CD4-positive, alpha-beta T cell treated with Interleukin-6 for 4 hours (primary cell): ENCODE measurements at regions not wholly inside any gene's neighbourhood (a gene's known extent, or its start where the extent isn't known, plus 50 kb on each side); places are given as distances from the start of the nearest gene placed in this dataset.

Experiments
- DNase-seq: peaks from one replicate; pipeline ENCODE4 v3.0.0-alpha.2; 2020; ENCODE audit warnings: mixed read lengths

- no peak for DNase-seq
Observed at GRCh38 chr1:209503196-209503595, 80.3 kb upstream of the CAMK1G start.

DNA sequence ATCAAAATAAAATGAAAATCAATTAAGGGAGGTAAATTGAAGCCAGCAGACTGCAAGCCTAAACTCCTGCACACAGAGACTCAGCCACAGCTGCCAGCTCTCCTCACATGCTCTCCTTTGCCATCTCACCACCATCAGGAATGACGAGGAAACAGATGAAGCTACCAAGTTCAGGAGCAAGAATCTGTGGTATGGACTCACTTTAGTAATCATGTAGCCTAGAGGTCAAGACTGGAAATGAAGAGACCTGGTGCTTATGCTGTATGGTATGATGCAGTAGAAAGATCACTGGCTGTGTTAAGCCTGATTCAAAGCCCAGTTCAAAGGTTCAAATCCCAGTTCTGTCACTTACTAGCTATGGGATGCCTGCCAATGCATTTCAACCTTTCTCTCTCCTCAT, 78.9 kb upstream of the CAMK1G start:
- no peak for DNase-seq

- no peak for DNase-seq
Observed at GRCh38 chr1:209505044-209505443, 78.5 kb upstream of the CAMK1G start.

DNA sequence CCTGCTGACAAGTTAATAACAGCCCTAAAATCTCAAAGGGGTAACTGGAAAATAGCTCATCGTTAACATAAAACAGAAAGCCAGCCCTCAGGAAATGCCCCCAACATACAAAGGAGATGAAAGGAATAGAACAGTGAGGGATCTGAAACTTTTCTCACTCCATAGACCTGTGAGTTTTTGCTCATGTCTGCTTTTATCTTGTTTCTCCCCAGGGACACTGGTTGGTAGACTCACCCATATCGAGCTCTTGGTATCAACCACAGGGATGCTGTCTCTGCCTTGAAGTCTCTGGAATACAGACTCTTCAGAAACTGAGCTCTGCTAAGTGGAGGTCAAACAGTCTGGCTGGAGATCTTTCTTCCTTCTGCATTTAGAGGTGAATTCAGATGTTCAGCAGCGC, 77.4 kb upstream of the CAMK1G start:
- no peak for DNase-seq

- DNase-seq, result no peak
Observed at GRCh38 chr1:209509039-209509438, 74.5 kb upstream of the CAMK1G start.

- no peak for DNase-seq
Observed at GRCh38 chr1:209510063-209510462, 73.5 kb upstream of the CAMK1G start.

DNA sequence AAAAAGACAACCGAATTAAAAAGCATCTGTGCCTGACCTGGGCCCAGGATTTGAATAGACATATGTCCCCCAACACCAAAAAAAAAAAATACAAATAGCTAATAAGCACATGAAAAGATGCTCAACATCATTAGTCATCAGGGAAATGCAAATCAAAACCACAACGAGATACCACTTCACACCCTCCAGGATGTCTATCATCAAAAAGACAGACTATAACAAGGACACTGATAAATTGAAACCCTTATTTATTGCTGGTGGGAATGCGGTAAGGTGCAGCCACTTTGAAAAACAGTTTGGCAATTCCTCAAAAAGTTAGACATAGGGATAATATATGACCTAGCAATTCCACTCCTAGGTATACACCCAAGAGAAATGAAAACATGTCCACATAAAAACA, 72.3 kb upstream of the CAMK1G start:
- DNase-seq, result no peak

DNA sequence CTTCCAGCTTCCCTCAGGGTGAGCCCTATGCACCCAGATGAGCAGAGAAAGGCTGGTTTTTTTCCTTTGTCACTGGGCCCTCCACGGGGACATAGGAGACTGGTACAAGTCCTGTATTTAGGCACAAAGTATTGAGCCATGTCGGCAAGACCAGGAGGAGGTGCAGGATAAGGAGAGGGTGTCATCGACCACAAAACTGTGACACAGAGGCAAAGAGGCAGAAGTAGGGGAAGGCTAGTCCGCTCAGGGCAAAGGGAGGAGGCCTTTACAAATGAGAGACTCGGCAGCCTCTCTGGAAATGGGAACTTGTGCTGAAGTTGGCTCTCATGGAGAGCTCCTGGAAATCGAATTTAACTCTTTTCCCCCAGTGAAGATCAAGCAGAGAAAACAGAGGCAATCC, 70.7 kb upstream of the CAMK1G start:
- no peak for DNase-seq

- no peak for DNase-seq
Observed at GRCh38 chr1:209513226-209513625, 70.3 kb upstream of the CAMK1G start.

DNA sequence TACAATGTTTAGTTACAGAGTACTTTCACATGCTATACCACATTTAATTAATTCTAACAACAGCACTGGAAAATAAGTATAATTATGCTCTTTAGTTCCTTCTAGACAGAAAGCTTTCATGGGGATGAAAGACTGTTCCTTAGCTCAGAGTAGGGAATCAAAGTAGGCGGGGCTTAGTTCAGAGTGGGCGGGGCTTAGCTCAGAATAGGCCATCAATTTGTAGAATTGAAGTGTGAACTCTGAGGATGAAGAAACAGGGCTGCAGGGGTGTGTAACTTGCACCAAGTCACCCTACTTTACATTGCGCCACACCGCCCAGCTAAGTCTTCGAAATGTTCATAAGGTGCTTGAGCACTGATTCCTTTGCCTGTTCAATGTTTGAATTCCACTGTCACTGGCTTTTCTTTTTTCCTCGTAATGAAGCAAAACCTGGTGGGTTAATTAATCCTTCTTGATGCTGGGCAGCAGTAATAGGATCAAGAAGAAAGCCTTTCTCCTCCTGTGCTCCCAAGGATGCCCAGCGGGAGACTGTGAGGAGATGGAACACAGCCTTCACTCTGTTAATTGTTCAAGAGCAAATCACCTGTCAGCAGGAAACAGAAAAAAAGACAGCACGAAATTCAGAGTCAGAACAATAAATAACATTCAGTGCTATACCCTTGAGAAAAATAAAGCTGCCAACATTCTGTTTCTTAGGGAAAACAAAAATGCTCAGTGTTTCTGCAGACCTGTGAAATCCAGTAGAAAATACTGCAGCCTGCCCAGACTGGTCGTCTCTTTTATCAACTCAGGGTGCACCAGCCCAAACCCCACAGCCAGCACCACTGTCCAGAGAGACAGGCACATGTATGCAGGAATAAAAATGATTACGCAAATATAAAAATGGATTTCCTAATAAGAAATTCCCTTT, 66.5 kb upstream of the CAMK1G start:
- no peak for DNase-seq

DNA sequence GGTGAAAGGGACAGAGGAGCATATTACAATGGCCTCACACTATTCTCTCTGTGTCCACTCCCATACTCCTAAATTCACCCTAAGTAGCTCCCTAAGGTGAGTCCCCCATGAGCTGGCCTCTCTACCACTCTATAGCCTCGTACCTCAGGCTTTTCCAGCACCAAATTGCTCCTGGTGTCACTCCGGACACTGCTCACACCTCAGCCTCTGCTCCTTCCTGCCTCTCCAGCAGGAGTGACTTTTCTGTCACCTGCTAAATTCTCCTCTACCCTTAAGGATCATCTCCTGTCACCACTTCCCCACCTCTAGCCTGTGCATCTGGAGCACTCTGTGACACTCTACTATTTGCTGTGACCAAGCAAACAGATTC, 65.8 kb upstream of the CAMK1G start:
- DNase-seq, result no peak

- DNase-seq, result no peak
Observed at GRCh38 chr1:209519786-209520185, 63.7 kb upstream of the CAMK1G start.

DNA sequence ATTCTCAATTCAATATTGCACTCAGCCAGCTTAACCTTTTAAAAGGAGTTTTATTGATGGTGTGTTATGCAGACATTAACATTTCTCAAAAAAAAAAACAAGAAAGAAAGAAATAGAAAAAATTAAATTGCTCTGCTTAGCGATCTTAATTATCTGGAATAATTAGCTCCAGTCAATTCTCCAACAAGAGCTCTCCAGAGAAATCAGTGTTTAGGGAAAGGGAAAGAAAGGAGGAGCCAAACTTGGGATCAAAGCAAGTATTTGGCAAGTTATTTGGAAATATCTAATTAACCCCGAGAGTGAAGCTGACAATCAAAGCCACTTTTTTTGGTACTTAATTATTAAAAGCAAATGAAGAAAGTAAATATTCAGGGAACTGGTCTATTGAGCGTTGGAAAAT, 60.7 kb upstream of the CAMK1G start:
- DNase-seq, result no peak

DNA sequence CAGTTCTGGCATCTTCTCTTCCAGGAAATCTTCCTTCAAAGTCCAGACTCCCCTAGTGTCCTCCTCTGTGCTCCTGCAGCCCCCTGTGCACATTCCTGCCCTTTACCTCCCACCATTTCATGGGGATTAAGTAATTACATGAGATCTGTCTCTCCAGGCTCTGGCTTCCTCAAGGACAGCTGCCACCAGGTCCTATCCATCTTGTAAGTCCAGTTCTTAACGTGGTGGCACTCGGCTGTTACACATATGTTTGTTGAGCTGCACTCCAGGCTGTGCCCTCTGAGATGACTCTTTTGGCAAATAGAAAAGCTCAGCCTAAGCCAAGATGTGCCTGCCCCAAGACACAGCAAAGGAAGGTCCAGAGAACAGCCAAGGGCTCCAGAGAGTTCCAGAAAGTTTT, 57.4 kb upstream of the CAMK1G start:
- no peak for DNase-seq

DNA sequence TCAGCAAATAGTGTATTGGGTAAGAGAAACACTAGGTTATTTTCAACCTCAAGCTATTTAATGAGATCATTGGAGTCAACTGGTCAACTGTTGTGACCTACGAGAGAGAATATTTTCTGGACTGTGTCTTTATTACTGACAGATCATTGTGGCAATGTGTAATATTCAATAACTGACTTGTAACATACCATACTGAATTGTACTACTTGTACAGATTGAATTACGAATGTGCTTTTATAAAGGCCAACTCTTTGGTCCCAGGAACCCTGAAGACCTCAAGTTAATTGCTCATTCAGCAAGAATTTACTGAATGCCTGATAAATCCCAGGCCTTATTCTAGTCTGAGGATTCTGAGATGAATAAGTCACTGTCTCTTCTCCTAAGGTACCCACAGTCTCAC, 56.1 kb upstream of the CAMK1G start:
- no peak for DNase-seq

DNA sequence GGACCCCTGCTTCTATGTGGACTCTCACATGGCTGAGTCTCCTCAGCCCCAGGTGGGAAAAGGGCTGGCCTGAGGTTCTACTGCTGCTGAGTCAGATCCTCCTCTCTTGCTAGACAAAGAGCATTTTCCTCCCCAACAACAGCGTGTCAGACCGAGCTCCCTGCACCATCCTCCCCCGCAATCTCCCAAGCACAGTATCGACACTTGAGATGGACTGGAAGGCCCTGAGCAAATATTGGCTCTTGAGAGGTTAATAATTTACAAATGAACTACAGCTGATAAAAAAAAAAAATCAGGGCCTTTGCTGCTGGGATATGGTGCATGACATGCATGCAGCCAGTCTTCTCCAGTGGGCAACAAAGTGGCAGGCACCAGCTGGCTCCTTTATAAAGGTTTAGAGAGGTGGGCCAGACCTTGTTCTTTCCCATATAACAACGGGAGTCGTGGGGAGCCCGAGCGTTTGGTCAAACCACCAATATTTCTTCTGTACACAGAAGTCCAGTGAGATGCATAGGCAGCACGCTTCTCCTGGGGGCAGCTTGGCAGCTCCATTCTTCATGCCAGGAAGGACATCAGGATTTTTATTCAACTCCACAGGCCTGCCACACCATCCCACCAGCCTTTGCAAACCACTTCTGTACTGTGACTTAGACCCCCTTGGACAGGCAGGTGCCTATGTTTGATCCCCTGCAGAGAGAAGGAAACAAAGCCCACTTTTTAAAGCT, 55.4 kb upstream of the CAMK1G start:
- DNase-seq, result no peak

DNA sequence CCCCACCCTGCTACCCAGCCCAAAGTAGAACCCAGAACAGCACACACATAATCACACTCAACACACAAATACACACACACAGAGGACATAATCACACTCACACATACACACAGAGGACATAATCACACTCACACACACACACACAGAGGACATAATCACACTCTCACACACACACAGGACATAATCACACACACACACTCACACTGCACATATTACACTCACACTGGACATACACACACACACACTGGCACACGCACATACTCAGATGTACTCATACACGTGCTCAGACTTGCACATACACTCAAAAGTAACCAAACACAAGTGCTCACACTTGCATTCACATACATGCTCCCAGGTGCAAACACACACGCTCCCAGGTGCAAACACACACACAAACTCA, 54.3 kb upstream of the CAMK1G start:
- no peak for DNase-seq

DNA sequence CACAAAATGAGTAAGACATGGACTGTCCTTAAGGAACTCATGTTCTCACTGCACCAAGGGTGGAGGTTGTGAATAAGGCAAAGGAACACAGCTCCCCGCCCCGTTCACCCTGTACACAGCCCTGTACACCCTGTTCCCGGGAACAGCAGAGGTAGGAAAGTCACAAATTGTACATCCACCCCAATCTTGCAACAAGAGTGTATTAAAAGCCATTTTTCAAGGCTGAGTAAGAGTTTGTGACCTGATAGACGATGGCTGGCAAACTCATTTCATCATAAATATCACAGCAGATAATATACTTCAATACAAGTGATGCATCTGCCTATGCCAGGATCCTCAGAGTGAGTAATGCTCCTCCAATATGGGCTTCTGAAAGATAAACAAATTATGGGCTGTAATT, 52.5 kb upstream of the CAMK1G start:
- DNase-seq, result no peak

DNA sequence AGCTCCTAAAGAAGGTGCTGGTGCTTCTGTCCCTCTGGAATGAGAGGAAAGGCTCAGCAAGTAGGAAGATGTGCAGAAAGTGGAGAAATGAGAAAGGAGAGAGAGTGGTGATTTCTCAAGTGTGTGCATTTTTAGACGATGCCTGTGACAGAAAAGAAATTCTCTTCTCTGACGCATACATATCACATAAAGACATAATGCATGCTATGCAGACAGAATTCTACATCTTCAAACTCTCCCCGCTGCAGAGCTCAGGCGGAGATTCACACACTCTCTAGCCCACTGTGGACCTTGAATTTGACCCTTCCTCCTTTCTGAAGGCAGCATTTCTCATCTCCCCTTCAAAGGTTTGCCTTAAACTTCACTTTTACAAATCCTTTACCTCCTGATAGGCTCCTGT, 52.0 kb upstream of the CAMK1G start:
- DNase-seq, result no peak
